A549 (cell line): ENCODE measurements at regions not wholly inside any gene's neighbourhood (a gene's known extent, or its start where the extent isn't known, plus 50 kb on each side); places are given as distances from the start of the nearest gene placed in this dataset.

Experiments
- CTCF ChIP-seq: fragments of >200 bp; sonication (Bioruptor Twin); formaldehyde crosslinking; IDR thresholded peaks from 3 replicates; pipeline ENCODE4 v1.5.1; 2016
- ESRRA ChIP-seq: fragments of 150-350 bp; IDR thresholded peaks from 2 replicates; pipeline ENCODE4 v1.6.1; 2014; ENCODE audit warnings: mild to moderate bottlenecking, low read length, borderline replicate concordance
- POLR2A ChIP-seq: IDR thresholded peaks from 2 replicates; pipeline ENCODE4 v1.6.1; 2012; ENCODE audit warnings: mild to moderate bottlenecking, low read length
- SMC3 ChIP-seq: fragments of >200 bp; sonication (Bioruptor Twin); formaldehyde crosslinking; IDR thresholded peaks from 3 replicates; pipeline ENCODE4 v1.6.1; 2018; ENCODE audit warnings: inconsistent platforms

GRCh38 chr7:379456-380138 lies 89.6 kb downstream of the FOXL3 start:
- TF ChIP-seq CTCF, result no peak
- no peak for TF ChIP-seq SMC3
- no peak for TF ChIP-seq ESRRA
- no peak for TF ChIP-seq POLR2A
